Endothelial cell of umbilical vein (primary cell): ENCODE measurements at regions not wholly inside any gene's neighbourhood (a gene's known extent, or its start where the extent isn't known, plus 50 kb on each side); places are given as distances from the start of the nearest gene placed in this dataset.

Source experiments
- EZH2 ChIP-seq: IDR thresholded peaks from 2 replicates; pipeline ENCODE4 v1.6.1; 2012; ENCODE audit warnings: borderline replicate concordance, low read depth, mild to moderate bottlenecking, moderate library complexity, low read length, inconsistent platforms; ENCODE audit not compliant: severe bottlenecking
- JUN ChIP-seq: IDR thresholded peaks from 2 replicates; pipeline ENCODE4 v1.6.1; 2011; ENCODE audit warnings: borderline replicate concordance, low read depth; ENCODE audit not compliant: insufficient read length, insufficient read depth
- POLR2A ChIP-seq: IDR thresholded peaks from 2 replicates; pipeline ENCODE4 v1.6.1; 2012; ENCODE audit warnings: low read depth, mild to moderate bottlenecking, control low read depth, low read length
- TF ChIP-seq, protein P1 (sequence below): IDR thresholded peaks from 2 replicates; pipeline ENCODE4 v1.6.1; 2011; ENCODE audit not compliant: insufficient read depth, insufficient read length
- TF ChIP-seq, protein P2 (sequence below), 2 donors: IDR thresholded peaks; 1 replicate in 1 of 2; 2 replicates in 1 of 2; pipeline ENCODE4 v1.5.1; 2011; ENCODE audit warnings: low read length in 2 of 2, mild to moderate bottlenecking in 2 of 2, moderate library complexity in 2 of 2, control low read depth in 1 of 2, inconsistent platforms in 1 of 2, low read depth in 1 of 2; ENCODE audit not compliant: insufficient read depth in 1 of 2; ENCODE audit errors: extremely low read depth in 1 of 2

DNA sequence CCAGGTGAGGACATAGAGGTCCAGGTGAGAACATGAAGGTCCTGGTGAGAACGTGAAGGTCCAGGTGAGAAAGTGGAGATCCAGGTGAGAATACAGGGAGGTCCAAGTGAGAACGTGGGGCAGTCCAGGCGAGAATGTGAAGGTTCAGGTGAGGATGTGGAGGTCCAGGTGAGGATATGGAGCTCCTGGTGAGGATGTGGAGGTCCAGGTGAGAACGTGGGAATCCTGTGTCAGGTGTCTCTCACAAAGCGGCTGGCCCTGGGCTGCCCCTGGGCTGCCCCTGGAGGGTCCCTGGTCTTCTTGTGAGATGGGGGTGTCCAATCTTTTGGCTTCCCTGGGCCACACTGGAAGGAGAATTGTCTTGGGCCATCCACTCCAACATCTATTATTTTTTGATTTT, 133.4 kb downstream of the MRPL36 start:
- TF ChIP-seq, protein P1, sequence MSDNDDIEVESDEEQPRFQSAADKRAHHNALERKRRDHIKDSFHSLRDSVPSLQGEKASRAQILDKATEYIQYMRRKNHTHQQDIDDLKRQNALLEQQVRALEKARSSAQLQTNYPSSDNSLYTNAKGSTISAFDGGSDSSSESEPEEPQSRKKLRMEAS, result no peak
- no peak for TF ChIP-seq EZH2
- TF ChIP-seq, protein P2, sequence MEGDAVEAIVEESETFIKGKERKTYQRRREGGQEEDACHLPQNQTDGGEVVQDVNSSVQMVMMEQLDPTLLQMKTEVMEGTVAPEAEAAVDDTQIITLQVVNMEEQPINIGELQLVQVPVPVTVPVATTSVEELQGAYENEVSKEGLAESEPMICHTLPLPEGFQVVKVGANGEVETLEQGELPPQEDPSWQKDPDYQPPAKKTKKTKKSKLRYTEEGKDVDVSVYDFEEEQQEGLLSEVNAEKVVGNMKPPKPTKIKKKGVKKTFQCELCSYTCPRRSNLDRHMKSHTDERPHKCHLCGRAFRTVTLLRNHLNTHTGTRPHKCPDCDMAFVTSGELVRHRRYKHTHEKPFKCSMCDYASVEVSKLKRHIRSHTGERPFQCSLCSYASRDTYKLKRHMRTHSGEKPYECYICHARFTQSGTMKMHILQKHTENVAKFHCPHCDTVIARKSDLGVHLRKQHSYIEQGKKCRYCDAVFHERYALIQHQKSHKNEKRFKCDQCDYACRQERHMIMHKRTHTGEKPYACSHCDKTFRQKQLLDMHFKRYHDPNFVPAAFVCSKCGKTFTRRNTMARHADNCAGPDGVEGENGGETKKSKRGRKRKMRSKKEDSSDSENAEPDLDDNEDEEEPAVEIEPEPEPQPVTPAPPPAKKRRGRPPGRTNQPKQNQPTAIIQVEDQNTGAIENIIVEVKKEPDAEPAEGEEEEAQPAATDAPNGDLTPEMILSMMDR (IDR thresholded peaks at IDR 0.05; ENCODE audit: extremely low read depth in 1 of 2, insufficient read depth in 1 of 2, low read depth in 1 of 2, low read length in 2 of 2), result no peak
- TF ChIP-seq JUN, result no peak
- TF ChIP-seq POLR2A, result no peak
